ENCODE measurements at regions not wholly inside any gene's neighbourhood (a gene's known extent, or its start where the extent isn't known, plus 50 kb on each side); places are given as distances from the start of the nearest gene placed in this dataset.
A peak's percentile ranks its signal among the peaks of the same experiment; 100 is the strongest.

DNA sequence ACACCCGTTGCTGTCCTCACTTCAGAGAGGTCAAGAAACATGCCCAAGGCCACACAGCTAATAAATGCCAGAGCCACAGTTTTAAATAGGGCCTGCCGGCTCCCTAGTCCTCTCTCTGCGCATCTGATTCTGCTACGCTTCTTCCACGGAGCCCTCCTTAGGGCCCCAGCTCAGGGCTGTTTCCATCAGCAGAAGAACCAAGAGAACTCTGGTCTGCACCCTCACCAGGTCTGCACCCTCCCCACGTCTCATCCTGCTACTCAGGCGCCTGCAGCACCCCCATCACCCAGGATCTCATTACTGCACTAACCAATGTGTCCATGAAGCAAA, 79.5 kb upstream of the NKD1 start:
- Histone ChIP-seq H3K4me1 (ENCODE audit: control insufficient read depth in 2 of 2, insufficient read depth in 2 of 2, low read length in 2 of 2) (peaks cover 0 to 3% of the 10 kb centered on the region in 2 donors), H3K36me3 (replicated peaks in 1 of 2; ENCODE audit: control extremely low read depth in 1 of 2, control insufficient read depth in 1 of 2, extremely low read depth in 1 of 2, insufficient read depth in 2 of 2, low read length in 1 of 2) (no peaks in the 10 kb centered on the region), H2AFZ (ENCODE audit: insufficient read depth, low read depth, low read length, poor library complexity, severe bottlenecking) (no peak overlapping the region), H3K4me2 (replicated peaks; ENCODE audit: low read depth, low read length, poor library complexity, severe bottlenecking) (peak overlapping the region; percentile 49), H4K20me1 (ENCODE audit: control insufficient read depth, insufficient read depth, low read length, poor library complexity, severe bottlenecking) (no peaks in the 10 kb centered on the region), H3K27ac (ENCODE audit: low read length in 2 of 2) (no peak overlapping the region), H3K27me3 (replicated peaks in 1 of 4; ENCODE audit: control extremely low read depth in 1 of 4, control insufficient read depth in 3 of 4, insufficient read depth in 4 of 4, low read length in 3 of 4) (peaks cover 0 to 38% (median 8%) of the 10 kb centered on the region in 4 experiments), H3K9ac (ENCODE audit: low read length) (no peak overlapping the region), H3K9me3 (ENCODE audit: control extremely low read depth in 1 of 3, control insufficient read depth in 2 of 3, insufficient read depth in 1 of 3, low read length in 2 of 3) (peaks cover 0 to 4% (median 0%) of the 10 kb centered on the region in 3 donors), H3K4me3 (ENCODE audit: control extremely low read depth in 1 of 5, extremely low read depth in 1 of 5, insufficient read depth in 1 of 5, low read depth in 2 of 5, low read length in 4 of 5) (no peak overlapping the region), H3K79me2 (ENCODE audit: control insufficient read depth, insufficient read depth, low read length) (no peaks in the 10 kb centered on the region)
- WGBS (ENCODE audit: insufficient coverage) = 85% methylated on average over 7 of the region's 7 CpGs
- no peak for DNase-seq
- Mint-ChIP-seq H3K27me3 (peaks cover 68% of the 10 kb centered on the region), H3K4me3 (peak overlapping the region; percentile 29), H3K27ac (no peak overlapping the region), H3K9me3 (ENCODE audit: insufficient read depth) (no peaks in the 10 kb centered on the region), H3K4me1 (peaks cover 6% of the 10 kb centered on the region)
- CTCF ChIA-PET = no interaction called here
- intact Hi-C loops (cut with micrococcal nuclease) = no loop called here
- no peak for ATAC-seq (ENCODE audit: low read depth)
- POLR2A ChIA-PET = no interaction called here
- TF ChIP-seq, protein P1, sequence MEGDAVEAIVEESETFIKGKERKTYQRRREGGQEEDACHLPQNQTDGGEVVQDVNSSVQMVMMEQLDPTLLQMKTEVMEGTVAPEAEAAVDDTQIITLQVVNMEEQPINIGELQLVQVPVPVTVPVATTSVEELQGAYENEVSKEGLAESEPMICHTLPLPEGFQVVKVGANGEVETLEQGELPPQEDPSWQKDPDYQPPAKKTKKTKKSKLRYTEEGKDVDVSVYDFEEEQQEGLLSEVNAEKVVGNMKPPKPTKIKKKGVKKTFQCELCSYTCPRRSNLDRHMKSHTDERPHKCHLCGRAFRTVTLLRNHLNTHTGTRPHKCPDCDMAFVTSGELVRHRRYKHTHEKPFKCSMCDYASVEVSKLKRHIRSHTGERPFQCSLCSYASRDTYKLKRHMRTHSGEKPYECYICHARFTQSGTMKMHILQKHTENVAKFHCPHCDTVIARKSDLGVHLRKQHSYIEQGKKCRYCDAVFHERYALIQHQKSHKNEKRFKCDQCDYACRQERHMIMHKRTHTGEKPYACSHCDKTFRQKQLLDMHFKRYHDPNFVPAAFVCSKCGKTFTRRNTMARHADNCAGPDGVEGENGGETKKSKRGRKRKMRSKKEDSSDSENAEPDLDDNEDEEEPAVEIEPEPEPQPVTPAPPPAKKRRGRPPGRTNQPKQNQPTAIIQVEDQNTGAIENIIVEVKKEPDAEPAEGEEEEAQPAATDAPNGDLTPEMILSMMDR (IDR thresholded peaks at IDR 0.05) = no peak
- no peak for TF ChIP-seq EZH2 (IDR thresholded peaks at IDR 0.05; ENCODE audit: borderline replicate concordance, insufficient read depth, low read depth, low read length, poor library complexity, severe bottlenecking)

DNA sequence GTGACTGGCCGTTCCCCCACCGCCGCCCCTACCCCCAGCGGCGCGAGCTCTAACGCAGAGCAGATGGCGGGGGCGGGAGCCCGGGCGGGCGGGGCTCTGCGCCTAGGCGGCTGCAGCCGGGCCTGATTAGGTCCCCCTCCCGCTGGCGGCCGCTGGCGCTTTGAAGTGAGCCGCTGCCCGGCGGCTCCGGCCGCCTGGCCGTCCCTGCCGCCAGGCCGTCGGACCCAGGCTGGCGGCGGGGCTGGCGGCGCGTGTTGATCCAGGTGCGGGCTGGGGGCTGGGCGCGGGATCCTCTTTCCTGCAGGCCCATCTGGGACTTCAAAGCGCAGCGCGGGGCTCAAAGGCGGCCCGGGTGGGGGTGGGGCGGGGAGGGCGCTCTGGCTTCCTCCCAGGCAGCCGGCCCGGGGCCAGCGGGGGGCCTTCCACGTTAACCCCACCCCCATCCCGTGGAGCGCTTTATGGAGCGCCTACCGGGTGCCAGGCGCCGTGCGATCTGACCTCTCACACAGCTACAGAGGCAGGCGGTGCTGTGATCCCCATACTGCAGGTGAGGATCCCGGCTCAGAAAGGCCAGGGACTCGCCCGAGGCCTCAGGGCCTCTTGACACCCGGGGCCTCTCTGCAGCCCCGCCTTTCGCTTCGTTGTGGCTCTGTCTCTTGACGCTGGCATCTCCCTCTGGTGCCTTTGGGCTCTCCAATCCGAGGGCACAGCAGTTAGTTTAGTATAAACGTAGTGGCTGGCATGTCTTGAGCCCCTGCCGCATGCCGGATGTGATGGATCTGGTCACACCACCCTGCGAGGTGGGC, 80.0 kb upstream of the NKD1 start:
- TF ChIP-seq, protein P1 (IDR thresholded peaks at IDR 0.05) = no peak
- TF ChIP-seq EZH2 (IDR thresholded peaks at IDR 0.05; ENCODE audit: borderline replicate concordance, insufficient read depth, low read depth, low read length, poor library complexity, severe bottlenecking) = no peak
- no peaks in the 10 kb centered on the region for H3K36me3 ChIP-seq (replicated peaks in 1 of 2; ENCODE audit: control extremely low read depth in 1 of 2, control insufficient read depth in 1 of 2, extremely low read depth in 1 of 2, insufficient read depth in 2 of 2, low read length in 1 of 2)
- Mint-ChIP-seq H3K9me3 (ENCODE audit: insufficient read depth) (no peaks in the 10 kb centered on the region), H3K4me1 (peaks cover 6% of the 10 kb centered on the region), H3K27me3 (peaks cover 73% of the 10 kb centered on the region), H3K27ac (no peak overlapping the region), H3K4me3 (peak overlapping the region; percentile 64)
- CTCF ChIA-PET = no interaction called here
- no peak overlapping the region for H3K27ac ChIP-seq (ENCODE audit: low read length in 2 of 2)
- ATAC-seq (ENCODE audit: low read depth) = no peak
- no peaks in the 10 kb centered on the region for H3K79me2 ChIP-seq (ENCODE audit: control insufficient read depth, insufficient read depth, low read length)
- no peak overlapping the region for H3K9ac ChIP-seq (ENCODE audit: low read length)
- peaks cover 0 to 38% (median 8%) of the 10 kb centered on the region in 4 experiments for H3K27me3 ChIP-seq (replicated peaks in 1 of 4; ENCODE audit: control extremely low read depth in 1 of 4, control insufficient read depth in 3 of 4, insufficient read depth in 4 of 4, low read length in 3 of 4)
- H3K9me3 ChIP-seq (ENCODE audit: control extremely low read depth in 1 of 3, control insufficient read depth in 2 of 3, insufficient read depth in 1 of 3, low read length in 2 of 3) = peaks cover 0 to 4% (median 0%) of the 10 kb centered on the region in 3 donors
- 12% methylated on average over 68 of the region's 68 CpGs for WGBS (ENCODE audit: insufficient coverage)
- POLR2A ChIA-PET = no interaction called here
- no peak overlapping the region for H3K4me3 ChIP-seq (ENCODE audit: control extremely low read depth in 1 of 5, extremely low read depth in 1 of 5, insufficient read depth in 1 of 5, low read depth in 2 of 5, low read length in 4 of 5)
- peaks cover 0 to 3% of the 10 kb centered on the region in 2 donors for H3K4me1 ChIP-seq (ENCODE audit: control insufficient read depth in 2 of 2, insufficient read depth in 2 of 2, low read length in 2 of 2)
- no peak for DNase-seq
- no peaks in the 10 kb centered on the region for H4K20me1 ChIP-seq (ENCODE audit: control insufficient read depth, insufficient read depth, low read length, poor library complexity, severe bottlenecking)
- intact Hi-C loops (cut with micrococcal nuclease) = no loop called here
- peak overlapping the region; percentile 49 for H3K4me2 ChIP-seq (replicated peaks; ENCODE audit: low read depth, low read length, poor library complexity, severe bottlenecking)
- H2AFZ ChIP-seq (ENCODE audit: insufficient read depth, low read depth, low read length, poor library complexity, severe bottlenecking) = no peak overlapping the region
